ENCODE measurements at regions not wholly inside any gene's neighbourhood (a gene's known extent, or its start where the extent isn't known, plus 50 kb on each side); places are given as distances from the start of the nearest gene placed in this dataset.

DNA sequence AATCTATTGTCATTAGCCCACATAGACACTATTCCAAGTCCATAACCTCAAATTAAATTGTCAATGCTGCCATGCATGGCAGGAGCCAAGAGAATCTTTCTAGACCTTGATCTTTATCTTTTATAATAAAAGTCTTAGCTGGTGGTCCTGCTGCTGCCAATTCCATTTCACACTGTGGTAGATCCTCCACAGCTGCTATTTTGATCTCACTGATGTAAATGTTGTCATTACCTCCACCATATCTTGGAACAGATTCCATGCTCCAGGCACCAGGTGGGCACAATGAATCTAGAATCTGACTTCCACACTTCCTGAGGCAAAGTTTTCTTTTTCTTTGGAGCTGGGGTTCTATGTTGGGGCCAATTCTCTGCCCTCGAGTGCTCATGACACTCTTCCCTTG, 161.2 kb downstream of the TMTC3 start:
- Histone ChIP-seq H3K27ac (no peak overlapping the region), H3K4me3 (no peak overlapping the region), H3K4me2 (no peak overlapping the region), H4K20me1 (ENCODE audit: low read depth) (no peaks in the 10 kb centered on the region), H3F3A (ENCODE audit: low read depth) (no peaks in the 10 kb centered on the region), H3K79me2 (ENCODE audit: low read depth) (no peaks in the 10 kb centered on the region), H3K9ac (no peak overlapping the region), H3K4me1 (no peaks in the 10 kb centered on the region), H3K9me3 (ENCODE audit: low read depth) (no peaks in the 10 kb centered on the region), H3K27me3 (no peaks in the 10 kb centered on the region), H2AFZ (replicated peaks) (no peak overlapping the region), H3K36me3 (no peaks in the 10 kb centered on the region)
- no peak for DNase-seq (ENCODE audit: low spot score)
- no peak overlapping the region for H3K4me3 Mint-ChIP-seq
- no peaks in the 10 kb centered on the region for H3K36me3 Mint-ChIP-seq
- TF ChIP-seq, protein P1, sequence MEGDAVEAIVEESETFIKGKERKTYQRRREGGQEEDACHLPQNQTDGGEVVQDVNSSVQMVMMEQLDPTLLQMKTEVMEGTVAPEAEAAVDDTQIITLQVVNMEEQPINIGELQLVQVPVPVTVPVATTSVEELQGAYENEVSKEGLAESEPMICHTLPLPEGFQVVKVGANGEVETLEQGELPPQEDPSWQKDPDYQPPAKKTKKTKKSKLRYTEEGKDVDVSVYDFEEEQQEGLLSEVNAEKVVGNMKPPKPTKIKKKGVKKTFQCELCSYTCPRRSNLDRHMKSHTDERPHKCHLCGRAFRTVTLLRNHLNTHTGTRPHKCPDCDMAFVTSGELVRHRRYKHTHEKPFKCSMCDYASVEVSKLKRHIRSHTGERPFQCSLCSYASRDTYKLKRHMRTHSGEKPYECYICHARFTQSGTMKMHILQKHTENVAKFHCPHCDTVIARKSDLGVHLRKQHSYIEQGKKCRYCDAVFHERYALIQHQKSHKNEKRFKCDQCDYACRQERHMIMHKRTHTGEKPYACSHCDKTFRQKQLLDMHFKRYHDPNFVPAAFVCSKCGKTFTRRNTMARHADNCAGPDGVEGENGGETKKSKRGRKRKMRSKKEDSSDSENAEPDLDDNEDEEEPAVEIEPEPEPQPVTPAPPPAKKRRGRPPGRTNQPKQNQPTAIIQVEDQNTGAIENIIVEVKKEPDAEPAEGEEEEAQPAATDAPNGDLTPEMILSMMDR (IDR thresholded peaks at IDR 0.05): no peak
- TF ChIP-seq EZH2 (IDR thresholded peaks at IDR 0.05) (no peak), EZH2phosphoT487 (IDR thresholded peaks at IDR 0.05) (no peak)
- no peak overlapping the region for H3K27ac Mint-ChIP-seq
- H3K27me3 Mint-ChIP-seq (ENCODE audit: insufficient read depth, low read depth): peaks cover 3% of the 10 kb centered on the region
- H3K9me3 Mint-ChIP-seq: no peaks in the 10 kb centered on the region
- H3K4me1 Mint-ChIP-seq: peaks cover 20% of the 10 kb centered on the region

DNA sequence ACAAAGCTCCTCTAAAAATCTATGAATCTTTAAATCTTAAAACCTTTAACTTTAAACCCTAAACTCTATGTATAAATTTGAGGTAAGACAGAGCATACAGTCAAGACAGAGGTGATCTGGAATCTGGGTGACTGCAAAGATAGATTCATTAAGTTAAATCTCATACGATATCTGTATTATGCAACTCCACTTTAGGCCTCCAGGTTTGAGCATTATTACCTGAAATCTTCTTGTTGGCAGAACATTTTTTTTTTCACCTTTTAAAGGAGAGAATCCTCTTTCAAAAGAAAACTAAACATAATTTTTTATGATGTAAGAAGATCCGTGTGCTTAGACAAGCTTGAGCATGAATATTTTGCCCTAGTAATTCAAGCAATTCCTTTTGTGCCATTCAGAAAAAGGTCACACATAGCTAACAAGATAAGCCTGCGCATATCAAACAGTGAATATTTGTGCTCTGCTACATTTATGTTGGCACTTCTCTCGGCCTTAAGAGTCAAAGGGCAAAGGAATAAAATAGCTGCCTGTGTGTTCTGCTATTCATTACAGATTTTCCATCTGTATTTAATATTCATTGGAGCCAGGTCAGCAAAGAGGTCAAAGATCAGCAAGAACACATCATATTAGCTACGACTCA, 163.3 kb downstream of the TMTC3 start:
- Histone ChIP-seq H2AFZ (replicated peaks) (no peak overlapping the region), H3K4me3 (no peak overlapping the region), H4K20me1 (ENCODE audit: low read depth) (no peaks in the 10 kb centered on the region), H3K79me2 (ENCODE audit: low read depth) (no peaks in the 10 kb centered on the region), H3K27ac (no peak overlapping the region), H3K9me3 (ENCODE audit: low read depth) (no peaks in the 10 kb centered on the region), H3K4me2 (no peak overlapping the region), H3K36me3 (no peaks in the 10 kb centered on the region), H3F3A (ENCODE audit: low read depth) (no peaks in the 10 kb centered on the region), H3K9ac (no peak overlapping the region), H3K4me1 (no peaks in the 10 kb centered on the region), H3K27me3 (no peaks in the 10 kb centered on the region)
- no peaks in the 10 kb centered on the region for H3K27me3 Mint-ChIP-seq (ENCODE audit: insufficient read depth, low read depth)
- no peak for DNase-seq (ENCODE audit: low spot score)
- H3K36me3 Mint-ChIP-seq: no peaks in the 10 kb centered on the region
- no peak overlapping the region for H3K4me3 Mint-ChIP-seq
- no peak for TF ChIP-seq EZH2 (IDR thresholded peaks at IDR 0.05)
- TF ChIP-seq EZH2phosphoT487 (IDR thresholded peaks at IDR 0.05): no peak
- TF ChIP-seq, protein P1 (IDR thresholded peaks at IDR 0.05): no peak
- peaks cover 18% of the 10 kb centered on the region for H3K4me1 Mint-ChIP-seq
- no peak overlapping the region for H3K27ac Mint-ChIP-seq
- no peaks in the 10 kb centered on the region for H3K9me3 Mint-ChIP-seq

DNA sequence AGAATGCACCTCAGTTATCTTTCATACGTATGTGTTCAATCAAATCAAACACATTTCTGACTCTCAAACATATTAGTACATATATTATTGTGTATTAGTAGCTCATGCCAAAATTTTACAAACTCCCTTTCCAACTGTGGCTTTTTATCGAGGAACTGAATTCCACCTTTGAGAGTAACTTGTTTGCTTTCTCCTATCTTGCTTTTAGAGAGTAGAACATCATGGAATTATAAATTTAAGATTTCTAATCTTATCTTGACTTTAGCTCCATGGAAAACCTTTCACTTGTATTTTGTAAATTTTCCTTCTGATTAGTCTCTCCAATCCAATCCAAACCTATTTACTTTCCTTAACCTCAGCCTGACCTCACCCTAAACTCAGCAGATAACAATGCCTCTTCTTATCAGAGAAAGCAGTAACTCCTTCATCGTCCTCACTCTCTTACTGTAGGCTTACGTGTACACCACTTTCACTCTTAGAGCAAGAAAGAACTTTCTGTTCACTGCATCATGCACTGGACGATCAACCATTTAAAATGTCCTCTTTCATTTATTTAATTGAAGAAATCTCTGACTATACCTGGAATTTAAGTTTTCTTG, 164.5 kb downstream of the TMTC3 start:
- Mint-ChIP-seq H3K4me3 (no peak overlapping the region), H3K4me1 (peaks cover 18% of the 10 kb centered on the region), H3K9me3 (no peaks in the 10 kb centered on the region), H3K27ac (no peak overlapping the region), H3K27me3 (ENCODE audit: insufficient read depth, low read depth) (no peaks in the 10 kb centered on the region), H3K36me3 (no peaks in the 10 kb centered on the region)
- no peaks in the 10 kb centered on the region for H3K4me1 ChIP-seq
- no peaks in the 10 kb centered on the region for H3K27me3 ChIP-seq
- H3K36me3 ChIP-seq: no peaks in the 10 kb centered on the region
- H2AFZ ChIP-seq (replicated peaks): peak overlapping the region; percentile 15
- no peak overlapping the region for H3K4me2 ChIP-seq
- no peak overlapping the region for H3K9ac ChIP-seq
- no peak overlapping the region for H3K27ac ChIP-seq
- H3K9me3 ChIP-seq (ENCODE audit: low read depth): no peaks in the 10 kb centered on the region
- no peak overlapping the region for H3K4me3 ChIP-seq
- no peaks in the 10 kb centered on the region for H4K20me1 ChIP-seq (ENCODE audit: low read depth)
- no peaks in the 10 kb centered on the region for H3F3A ChIP-seq (ENCODE audit: low read depth)
- no peaks in the 10 kb centered on the region for H3K79me2 ChIP-seq (ENCODE audit: low read depth)
- no peak for DNase-seq (ENCODE audit: low spot score)
- no peak for TF ChIP-seq EZH2 (IDR thresholded peaks at IDR 0.05)
- TF ChIP-seq, protein P1 (IDR thresholded peaks at IDR 0.05): no peak
- no peak for TF ChIP-seq EZH2phosphoT487 (IDR thresholded peaks at IDR 0.05)
